GM23338 (cell line): ENCODE measurements at regions not wholly inside any gene's neighbourhood (a gene's known extent, or its start where the extent isn't known, plus 50 kb on each side); places are given as distances from the start of the nearest gene placed in this dataset.

ENCODE experiments used
- ATAC-seq: fragments of 200-7000 bp; cut with Tn5 transposase; 3 replicates; pipeline ENCODE4 v1.9.1; 2020
- DNase-seq: peaks from one replicate; pipeline ENCODE4 v3.0.0-alpha.2; 2015; ENCODE audit warnings: low spot score
- H2AFZ ChIP-seq: fragments of 200-600 bp; sonication (generic); 2 replicates; pipeline ENCODE4 v1.8.0; 2016; ENCODE audit warnings: antibody characterized with exemption, mild to moderate bottlenecking, moderate library complexity
- H3F3A ChIP-seq: fragments of 200-600 bp; sonication (generic); replicated peaks from 2 replicates; pipeline ENCODE4 v1.8.0; 2017; ENCODE audit warnings: antibody characterized with exemption, mixed run types, low read depth
- H3K27ac ChIP-seq: fragments of 200-600 bp; sonication (generic); 2 replicates; pipeline ENCODE4 v1.6.1; 2016; ENCODE audit warnings: low read depth
- H3K27me3 ChIP-seq: fragments of 200-600 bp; sonication (generic); 2 replicates; pipeline ENCODE4 v1.8.0; 2016; ENCODE audit warnings: mild to moderate bottlenecking, mixed run types, moderate library complexity; ENCODE audit not compliant: insufficient read depth
- H3K36me3 ChIP-seq: fragments of 200-600 bp; sonication (generic); 2 replicates; pipeline ENCODE4 v1.8.0; 2016; ENCODE audit warnings: mild to moderate bottlenecking; ENCODE audit not compliant: insufficient read depth
- H3K4me1 ChIP-seq: fragments of 200-600 bp; sonication (generic); 2 replicates; pipeline ENCODE4 v1.8.0; 2016; ENCODE audit warnings: mild to moderate bottlenecking, moderate library complexity; ENCODE audit not compliant: insufficient read depth
- H3K4me2 ChIP-seq: fragments of 200-600 bp; sonication (generic); 2 replicates; pipeline ENCODE4 v1.7.1; 2017; ENCODE audit warnings: mixed run types
- H3K4me3 ChIP-seq: fragments of 200-600 bp; sonication (generic); 2 replicates; pipeline ENCODE4 v1.6.1; 2016; ENCODE audit warnings: mixed run types
- H3K79me2 ChIP-seq: fragments of 200-600 bp; sonication (generic); replicated peaks from 2 replicates; pipeline ENCODE4 v1.8.0; 2017; ENCODE audit warnings: mild to moderate bottlenecking; ENCODE audit not compliant: insufficient read depth
- H3K9me2 ChIP-seq: fragments of 200-600 bp; sonication (generic); 2 replicates; pipeline ENCODE4 v1.8.0; 2017; ENCODE audit not compliant: insufficient read depth
- H4K20me1 ChIP-seq: fragments of 200-600 bp; sonication (generic); replicated peaks from 2 replicates; pipeline ENCODE4 v1.8.0; 2017; ENCODE audit warnings: mild to moderate bottlenecking; ENCODE audit not compliant: insufficient read depth
- H3K27ac Mint-ChIP-seq: 2 replicates; pipeline ENCODE4 v1.8.0; 2020; ENCODE audit warnings: inconsistent platforms, mild to moderate bottlenecking, moderate library complexity, mixed read lengths
- H3K27me3 Mint-ChIP-seq: 3 replicates; pipeline ENCODE4 v1.8.0; 2022; ENCODE audit warnings: low read depth, mild to moderate bottlenecking, moderate library complexity, mixed read lengths, inconsistent platforms; ENCODE audit not compliant: insufficient read depth, poor library complexity
- H3K36me3 Mint-ChIP-seq: 3 replicates; pipeline ENCODE4 v1.8.0; 2021; ENCODE audit warnings: low read depth, mild to moderate bottlenecking, inconsistent platforms, moderate library complexity, mixed read lengths
- H3K4me1 Mint-ChIP-seq: 3 replicates; pipeline ENCODE4 v1.8.0; 2020; ENCODE audit warnings: mild to moderate bottlenecking, inconsistent platforms, mixed read lengths
- H3K4me3 Mint-ChIP-seq: 3 replicates; pipeline ENCODE4 v1.8.0; 2021; ENCODE audit warnings: moderate library complexity, mild to moderate bottlenecking, inconsistent platforms, mixed read lengths
- H3K9me3 Mint-ChIP-seq: 3 replicates; pipeline ENCODE4 v1.8.0; 2020; ENCODE audit warnings: moderate library complexity, mild to moderate bottlenecking, inconsistent platforms, mixed read lengths
- CREB1 ChIP-seq: fragments of 250-450 bp; sonication (Bioruptor Pico); IDR thresholded peaks from 2 replicates; pipeline ENCODE4 v1.5.0; 2020; ENCODE audit warnings: low read depth, mild to moderate bottlenecking, moderate library complexity
- CTCF ChIP-seq, 2 experiments: fragments of 200-600 bp in 1 of 2; sonication (generic) in 1 of 2; conservative IDR thresholded peaks; 2 replicates each; pipeline versions ENCODE4 v1.5.1 to v1.6.1; 2016 to 2017; ENCODE audit warnings: antibody characterized with exemption in 2 of 2, low read depth in 2 of 2, mild to moderate bottlenecking in 2 of 2, moderate library complexity in 1 of 2
- EZH2 ChIP-seq: fragments of 200-600 bp; sonication (generic); IDR thresholded peaks from one replicate; pipeline ENCODE4 v1.8.0; 2017; ENCODE audit warnings: antibody characterized with exemption, mild to moderate bottlenecking, low read depth; ENCODE audit not compliant: unreplicated experiment
- EZH2phosphoT487 ChIP-seq: fragments of 200-600 bp; sonication (generic); IDR thresholded peaks from one replicate; pipeline ENCODE4 v1.8.1; 2018; ENCODE audit warnings: antibody characterized with exemption; ENCODE audit not compliant: unreplicated experiment
- JUNB ChIP-seq: IDR thresholded peaks from one replicate; pipeline ENCODE4 v1.6.1; 2016; ENCODE audit warnings: antibody characterized with exemption; ENCODE audit not compliant: unreplicated experiment
- NANOG ChIP-seq: IDR thresholded peaks from 2 replicates; pipeline ENCODE4 v1.6.1; 2016; ENCODE audit warnings: antibody characterized with exemption, borderline replicate concordance
- POLR2AphosphoS5 ChIP-seq: IDR thresholded peaks from 2 replicates; pipeline ENCODE4 v1.6.1; 2016; ENCODE audit warnings: antibody characterized with exemption, low read depth
- REST ChIP-seq: IDR thresholded peaks from one replicate; pipeline ENCODE4 v1.6.1; 2018; ENCODE audit warnings: antibody characterized with exemption; ENCODE audit not compliant: unreplicated experiment
- STAT1 ChIP-seq: IDR thresholded peaks from one replicate; pipeline ENCODE4 v1.6.1; 2016; ENCODE audit warnings: antibody characterized with exemption; ENCODE audit not compliant: unreplicated experiment
- ZNF114 ChIP-seq: fragments of 250-450 bp; sonication (Bioruptor Pico); IDR thresholded peaks from 2 replicates; pipeline ENCODE4 v1.5.0; 2020; ENCODE audit warnings: mild to moderate bottlenecking, moderate library complexity
- ZNF331 ChIP-seq: fragments of 250-450 bp; sonication (Bioruptor Pico); IDR thresholded peaks from 2 replicates; pipeline ENCODE4 v1.5.0; 2020; ENCODE audit warnings: low read depth, mild to moderate bottlenecking, moderate library complexity
- ZNF462 ChIP-seq: fragments of 250-450 bp; sonication (Bioruptor Pico); IDR thresholded peaks from 2 replicates; pipeline ENCODE4 v1.5.0; 2020; ENCODE audit warnings: mild to moderate bottlenecking, moderate library complexity
- TF ChIP-seq, protein P1 (sequence below): IDR thresholded peaks from 2 replicates; pipeline ENCODE4 v1.6.1; 2016; ENCODE audit warnings: antibody characterized with exemption

- DNase-seq (no peak), ATAC-seq (peak; percentile 15)
- Histone ChIP-seq H3K4me1 (no peaks in the 10 kb centered on the region), H3K9me2 (no peaks in the 10 kb centered on the region), H3K79me2 (no peaks in the 10 kb centered on the region), H3F3A (no peaks in the 10 kb centered on the region), H4K20me1 (no peaks in the 10 kb centered on the region), H3K4me2 (no peak overlapping the region), H3K4me3 (no peak overlapping the region), H3K36me3 (no peaks in the 10 kb centered on the region), H2AFZ (no peak overlapping the region), H3K27me3 (no peaks in the 10 kb centered on the region), H3K27ac (no peak overlapping the region)
- peaks cover 25% of the 10 kb centered on the region for H3K9me3 Mint-ChIP-seq
- TF ChIP-seq REST = no peak
- TF ChIP-seq, protein P1, sequence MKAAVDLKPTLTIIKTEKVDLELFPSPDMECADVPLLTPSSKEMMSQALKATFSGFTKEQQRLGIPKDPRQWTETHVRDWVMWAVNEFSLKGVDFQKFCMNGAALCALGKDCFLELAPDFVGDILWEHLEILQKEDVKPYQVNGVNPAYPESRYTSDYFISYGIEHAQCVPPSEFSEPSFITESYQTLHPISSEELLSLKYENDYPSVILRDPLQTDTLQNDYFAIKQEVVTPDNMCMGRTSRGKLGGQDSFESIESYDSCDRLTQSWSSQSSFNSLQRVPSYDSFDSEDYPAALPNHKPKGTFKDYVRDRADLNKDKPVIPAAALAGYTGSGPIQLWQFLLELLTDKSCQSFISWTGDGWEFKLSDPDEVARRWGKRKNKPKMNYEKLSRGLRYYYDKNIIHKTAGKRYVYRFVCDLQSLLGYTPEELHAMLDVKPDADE = no peak
- no peak for TF ChIP-seq ZNF331 (CRISPR knock-in tag)
- TF ChIP-seq CREB1 (CRISPR knock-in tag) = no peak
- no peak for TF ChIP-seq EZH2phosphoT487
- TF ChIP-seq NANOG = no peak
- no peak for TF ChIP-seq JUNB
- TF ChIP-seq CTCF (conservative IDR thresholded peaks at IDR 0.05; ENCODE audit: low read depth in 2 of 2) = no peak
- no peak for TF ChIP-seq EZH2
- TF ChIP-seq ZNF114 (CRISPR knock-in tag) = no peak
- no peak for TF ChIP-seq ZNF462
- TF ChIP-seq STAT1 = no peak
- no peak for TF ChIP-seq POLR2AphosphoS5
- peaks cover 16% of the 10 kb centered on the region for H3K27me3 Mint-ChIP-seq
- no peak overlapping the region for H3K27ac Mint-ChIP-seq
- H3K4me3 Mint-ChIP-seq = no peak overlapping the region
- H3K36me3 Mint-ChIP-seq = no peaks in the 10 kb centered on the region; the same call in 2 of the 3 replicates
- H3K4me1 Mint-ChIP-seq = peaks cover 21% of the 10 kb centered on the region
Measured at GRCh38 chr1:4601941-4602340, 52.5 kb upstream of the AJAP1 start.
